Dedifferentiated amniotic fluid mesenchymal stem cell (primary cell): ENCODE measurements at regions not wholly inside any gene's neighbourhood (a gene's known extent, or its start where the extent isn't known, plus 50 kb on each side); places are given as distances from the start of the nearest gene placed in this dataset.
A peak's percentile ranks its signal among the peaks of the same experiment; 100 is the strongest.
"Not testable (repeated sequence)": the region's sequence is repeated elsewhere in the genome, so short reads cannot be mapped to it uniquely, and the experiment has no call there.

Experiments
- DNase-seq: peaks from one replicate; pipeline ENCODE4 v3.0.0-alpha.2; 2016; ENCODE audit errors: extremely low spot score

DNA sequence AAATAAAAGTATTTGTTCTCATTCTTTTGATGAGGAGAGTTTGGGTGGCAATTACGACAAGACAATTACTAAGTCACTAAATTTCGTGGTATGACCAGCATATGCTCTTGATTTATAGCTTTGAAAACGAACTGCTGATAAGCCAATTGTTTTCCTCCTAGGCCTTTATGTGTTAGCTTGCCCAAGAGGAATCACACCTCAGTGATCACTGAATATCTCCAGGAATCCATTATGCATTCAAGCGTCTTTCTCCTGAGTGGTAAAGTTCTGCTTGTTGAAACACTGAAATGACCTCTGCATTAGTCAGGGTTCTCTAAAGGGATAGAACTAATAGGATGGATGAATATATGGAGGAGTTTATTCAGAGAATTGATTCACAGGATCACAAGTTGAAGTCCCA, 677.7 kb upstream of the MEF2C start:
- no peak for DNase-seq

GRCh38 chr5:89556215-89556913, 673.4 kb upstream of the MEF2C start:
- peak; percentile 57 for DNase-seq

GRCh38 chr5:89546657-89547056, 663.7 kb upstream of the MEF2C start:
- DNase-seq = no peak

DNA sequence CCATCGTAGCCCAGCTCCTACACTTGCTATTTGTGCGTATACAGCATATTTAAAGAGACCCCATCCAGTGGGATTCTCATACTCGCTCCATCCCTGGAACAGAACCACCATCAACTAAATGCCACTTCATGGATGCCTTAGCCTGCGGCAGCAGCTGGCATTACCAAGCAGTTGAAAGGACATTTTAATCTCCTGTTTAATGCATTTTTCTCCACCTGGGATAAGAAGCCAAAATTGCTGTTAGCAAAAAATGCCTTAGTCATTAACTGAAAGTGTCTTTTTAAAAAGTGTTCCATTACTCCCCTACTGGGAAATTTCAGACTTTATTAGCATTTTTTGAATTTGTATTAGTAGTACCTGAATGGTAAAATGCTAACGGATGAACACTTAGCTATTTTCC, 662.6 kb upstream of the MEF2C start:
- no peak for DNase-seq

GRCh38 chr5:89545076-89545475, 662.1 kb upstream of the MEF2C start:
- DNase-seq = no peak

- no peak for DNase-seq
These were observed 659.8 kb upstream of the MEF2C start for GRCh38 chr5:89542736-89543135.

DNA sequence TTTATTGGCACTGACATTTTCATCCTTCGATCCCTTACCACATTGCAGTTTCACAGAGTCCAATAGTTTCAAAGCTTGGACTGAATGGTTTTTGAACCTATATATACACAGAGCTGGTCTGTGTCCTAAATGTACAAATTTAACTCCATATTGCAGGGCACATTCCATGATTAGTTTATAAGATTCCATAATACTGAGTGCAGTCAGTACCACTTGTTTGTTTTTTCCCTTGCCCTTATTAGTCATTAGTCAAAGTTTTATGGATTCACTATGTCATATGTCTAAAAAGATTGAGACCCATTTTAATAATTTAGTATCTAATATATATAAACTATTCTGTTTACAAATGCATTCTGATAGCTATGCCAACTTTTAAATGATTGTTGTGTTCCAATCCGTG, 654.8 kb upstream of the MEF2C start:
- no peak for DNase-seq

- DNase-seq = no peak
These were observed 653.0 kb upstream of the MEF2C start for GRCh38 chr5:89536020-89536419.

- no peak for DNase-seq
These were observed 652.4 kb upstream of the MEF2C start for GRCh38 chr5:89535411-89535810.

DNA sequence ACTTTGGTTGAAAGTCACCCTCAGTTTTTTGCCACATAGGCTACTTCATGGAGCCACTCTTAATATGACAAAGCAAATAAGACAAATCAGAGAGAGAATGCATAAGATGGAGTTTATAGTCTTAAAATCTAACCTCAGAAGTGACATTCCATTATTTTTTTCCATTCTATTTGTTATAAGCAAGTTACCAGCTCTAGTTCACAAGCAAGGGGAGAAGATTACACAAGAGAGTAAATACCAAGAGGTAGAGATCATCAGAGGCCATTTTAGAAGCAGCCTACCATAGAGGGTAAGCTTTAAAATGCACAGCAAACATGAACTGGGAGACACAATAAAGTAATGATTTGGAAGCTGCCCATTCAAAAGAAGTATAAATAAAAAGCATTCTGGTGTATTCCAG, 651.3 kb upstream of the MEF2C start:
- no peak for DNase-seq

DNA sequence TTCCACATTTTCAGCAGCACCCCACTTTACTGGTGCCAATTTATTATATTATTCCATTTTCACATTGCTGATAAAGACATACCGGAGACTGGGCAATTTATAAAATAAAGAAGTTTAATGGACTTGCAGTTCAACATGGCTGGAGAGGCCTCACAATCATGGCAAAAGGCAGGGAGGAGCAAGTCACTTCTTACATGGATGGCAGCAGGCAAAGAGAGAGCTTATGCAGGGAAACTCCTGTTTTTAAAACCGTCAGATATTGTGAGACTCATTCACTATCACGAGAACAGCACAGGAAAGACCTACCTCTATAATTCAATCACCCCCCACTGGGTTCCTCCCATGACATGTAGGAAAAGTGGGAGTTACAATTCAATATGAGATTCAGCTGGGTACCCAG, 641.8 kb upstream of the MEF2C start:
- DNase-seq = no peak

- not testable (repeated sequence) for DNase-seq
These were observed 640.9 kb upstream of the MEF2C start for GRCh38 chr5:89523867-89524266.

DNA sequence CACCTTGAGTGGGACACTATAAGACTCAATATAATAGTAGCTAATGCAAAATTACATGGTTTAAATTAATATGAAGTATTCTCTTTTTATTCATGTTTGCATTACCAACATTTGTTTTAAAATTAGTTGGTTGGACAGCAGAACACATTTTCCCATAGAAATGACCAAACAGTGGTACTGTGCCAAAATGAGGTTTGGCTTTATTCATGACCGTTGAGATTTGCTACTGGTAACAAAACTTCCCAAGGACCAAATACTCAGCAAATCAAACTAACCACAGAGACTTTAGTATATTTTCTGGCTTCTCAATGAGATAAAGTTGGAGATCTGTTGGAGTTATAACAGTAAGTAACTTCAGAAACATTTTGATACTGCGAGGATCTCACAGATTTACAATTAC, 637.8 kb upstream of the MEF2C start:
- no peak for DNase-seq

DNA sequence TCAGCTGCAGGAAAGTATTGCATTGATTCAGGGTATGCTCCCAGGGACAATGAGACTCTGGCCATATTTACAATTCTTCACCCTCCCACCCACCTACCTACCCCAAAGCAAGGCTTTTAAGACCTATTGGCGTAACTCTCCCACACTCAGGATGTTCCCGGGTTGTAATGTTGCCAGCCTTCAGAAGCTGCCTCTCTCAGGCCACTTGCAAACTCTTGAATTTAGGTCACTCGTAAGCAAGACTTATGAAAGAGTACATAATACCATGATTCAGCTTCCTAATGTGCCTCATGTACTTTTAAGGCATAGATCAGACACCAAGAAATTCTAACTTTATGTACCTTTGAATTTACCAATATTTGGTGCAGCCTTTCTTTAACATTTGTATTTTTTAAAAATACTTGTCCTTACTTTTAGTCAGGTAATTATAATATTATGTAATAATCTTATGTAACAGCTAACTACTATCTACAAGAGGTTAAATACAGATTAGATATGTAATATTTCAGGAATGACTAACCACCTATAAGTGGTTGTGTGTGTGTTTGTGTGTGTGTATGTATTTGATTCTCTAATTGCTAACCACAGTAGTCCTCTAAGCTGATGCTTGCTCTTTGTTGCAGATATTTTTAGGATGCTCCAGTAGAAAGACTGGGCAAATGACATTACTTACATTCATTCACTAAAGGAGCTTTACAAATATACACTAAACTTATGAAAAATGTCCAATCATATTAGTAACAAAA, 630.5 kb upstream of the MEF2C start:
- DNase-seq = no peak

GRCh38 chr5:89504051-89504450, 621.1 kb upstream of the MEF2C start:
- DNase-seq = no peak

- DNase-seq = no peak
These were observed 616.8 kb upstream of the MEF2C start for GRCh38 chr5:89499787-89500186.

DNA sequence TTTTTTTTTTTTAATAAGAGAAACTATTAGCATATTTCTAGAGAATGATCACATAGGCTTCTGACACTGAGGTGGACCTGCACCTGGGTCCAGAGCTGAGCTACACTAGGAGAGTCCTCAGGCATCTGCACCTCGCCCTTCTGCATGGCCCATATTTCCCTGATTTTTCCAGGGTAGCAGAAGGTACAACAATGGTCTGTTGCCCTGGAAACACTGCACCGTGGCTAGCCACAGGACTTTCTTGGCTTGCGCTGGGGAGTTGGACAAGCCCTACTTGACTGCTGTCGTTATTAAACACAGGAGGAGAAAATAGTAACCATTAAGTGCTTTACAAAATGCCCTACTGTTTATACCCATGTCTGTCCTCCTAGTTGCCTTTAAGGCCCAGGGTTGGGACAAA, 615.7 kb upstream of the MEF2C start:
- no peak for DNase-seq

DNA sequence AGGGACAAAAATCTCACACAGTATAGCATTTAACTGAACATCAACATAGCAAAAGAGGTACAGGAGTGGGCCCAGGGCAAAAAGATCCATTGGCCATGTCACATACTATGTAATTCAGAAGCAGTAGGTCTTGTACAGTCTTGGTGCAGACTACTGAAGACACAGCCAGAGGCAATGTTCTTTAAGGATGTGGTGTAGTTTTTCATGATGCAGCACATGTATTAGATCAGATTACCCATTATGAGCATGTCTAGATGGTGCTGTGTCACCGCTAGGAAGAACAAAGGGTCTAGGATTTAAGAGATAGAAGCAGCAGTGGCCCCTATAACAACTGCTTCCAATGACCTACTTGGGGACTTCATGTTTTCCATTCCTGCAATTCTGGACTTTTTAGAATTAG, 610.4 kb upstream of the MEF2C start:
- no peak for DNase-seq

- no peak for DNase-seq
These were observed 602.0 kb upstream of the MEF2C start for GRCh38 chr5:89484962-89485361.

GRCh38 chr5:89480406-89481007, 597.5 kb upstream of the MEF2C start:
- DNase-seq = no peak

DNA sequence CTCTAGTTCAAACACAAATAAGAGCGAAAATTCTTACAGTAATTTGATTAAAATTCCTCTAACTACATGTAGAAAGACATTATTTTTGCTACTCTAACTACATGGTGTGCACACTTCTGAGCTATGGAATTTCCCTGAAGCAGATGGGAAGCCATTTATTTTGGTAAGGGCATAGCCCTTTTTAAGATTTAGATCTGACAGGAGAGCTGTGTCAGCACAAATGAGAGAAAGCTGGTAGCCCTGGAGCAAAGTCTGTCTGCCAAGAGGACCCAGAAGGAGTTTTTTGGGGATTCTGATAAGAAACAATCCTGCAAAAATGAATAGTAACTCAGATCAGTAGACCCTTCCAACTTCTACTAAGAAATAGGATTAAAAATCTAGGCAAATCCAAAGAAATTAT, 595.9 kb upstream of the MEF2C start:
- DNase-seq = no peak

DNA sequence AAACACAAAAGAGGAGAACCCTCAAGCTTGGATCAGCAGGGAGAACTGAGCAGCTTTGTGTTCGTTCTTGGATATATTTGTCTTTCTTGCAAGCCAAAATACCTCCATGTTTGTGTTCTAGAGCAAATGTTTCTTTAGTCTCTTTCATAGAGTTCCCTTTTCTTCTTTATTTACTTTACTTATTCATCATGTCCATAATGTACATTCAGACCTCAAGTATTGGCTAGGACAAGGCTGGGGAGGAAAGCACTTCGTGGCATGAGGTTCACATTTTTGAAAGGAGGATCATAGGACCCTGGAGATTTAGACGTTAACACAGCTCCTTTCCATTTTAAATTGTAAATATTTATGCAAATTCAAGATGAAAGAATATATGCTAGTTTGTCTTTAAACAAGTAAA, 590.2 kb upstream of the MEF2C start:
- no peak for DNase-seq

GRCh38 chr5:89471541-89471940, 588.6 kb upstream of the MEF2C start:
- DNase-seq = no peak
